ENCODE measurements at regions not wholly inside any gene's neighbourhood (a gene's known extent, or its start where the extent isn't known, plus 50 kb on each side); places are given as distances from the start of the nearest gene placed in this dataset.

DNA sequence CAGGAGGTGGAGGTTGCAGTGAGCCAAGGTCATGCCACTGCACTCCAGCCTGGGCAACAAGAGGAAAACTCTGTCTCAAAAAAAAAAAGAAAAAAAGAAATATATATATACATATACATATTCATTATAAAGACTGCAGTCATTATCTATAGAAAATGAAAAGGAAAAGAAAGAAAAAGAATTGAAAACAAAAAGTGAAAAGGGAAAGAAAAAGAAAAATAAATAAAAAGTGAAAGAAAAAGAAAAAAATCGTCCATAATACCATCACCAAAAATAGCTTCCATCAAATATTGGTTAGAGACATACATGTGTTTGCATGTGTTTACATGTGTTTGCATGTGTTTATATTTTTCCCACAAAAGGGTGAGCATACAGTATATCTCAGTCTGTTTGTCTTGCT is 105.5 kb upstream of the PARD3 start:
- H3K4me1 ChIP-seq: no peaks in the 10 kb centered on the region
- no peak overlapping the region for H3K27ac ChIP-seq
- ATAC-seq (ENCODE audit: low FRiP score in 2 of 2): no peak
- H3K4me3 ChIP-seq: no peak overlapping the region
- peaks cover 3 to 16% (median 9%) of the 10 kb centered on the region in 4 donors for H3K9me3 ChIP-seq
- H3K27me3 ChIP-seq: no peaks in the 10 kb centered on the region
- H3K36me3 ChIP-seq: no peaks in the 10 kb centered on the region
- 77% methylated on average over 1 of the region's 1 CpG for WGBS, 2 donors
- DNase-seq: no peak
- no peak for TF ChIP-seq EP300 (IDR thresholded peaks at IDR 0.05)
- no peak for TF ChIP-seq POLR2A (IDR thresholded peaks at IDR 0.05)

DNA sequence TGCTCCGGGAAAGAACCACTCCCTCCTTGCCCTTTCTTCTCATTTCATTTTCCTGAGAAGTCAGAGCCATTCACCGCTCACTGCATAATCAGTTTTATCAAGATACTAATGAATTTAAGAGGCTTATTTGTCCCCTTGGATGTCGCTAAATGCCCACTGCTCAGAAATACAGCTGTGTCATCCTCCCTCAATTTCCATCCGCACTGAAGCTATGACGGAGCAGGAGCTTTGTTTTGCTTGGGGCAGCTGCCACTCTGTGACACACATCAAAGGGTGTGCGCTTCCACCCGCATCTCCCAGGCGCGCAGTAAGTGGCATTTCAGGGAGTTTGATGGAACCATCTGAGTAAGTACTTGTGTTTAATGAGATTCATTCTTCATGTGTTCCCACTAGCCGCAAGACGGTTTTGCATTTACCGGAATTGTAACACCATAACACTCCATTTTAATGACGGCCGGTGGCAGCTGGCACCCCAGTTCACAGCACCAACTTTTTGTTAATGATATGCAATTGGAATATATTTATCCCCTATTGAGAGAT is 103.8 kb upstream of the PARD3 start:
- no peak for ATAC-seq (ENCODE audit: low FRiP score in 2 of 2)
- WGBS, 2 donors: 75 to 79% methylated on average over 14 of the region's 14 CpGs
- Histone ChIP-seq H3K4me1 (no peaks in the 10 kb centered on the region), H3K27me3 (no peaks in the 10 kb centered on the region), H3K36me3 (no peaks in the 10 kb centered on the region), H3K27ac (no peak overlapping the region), H3K9me3 (peaks cover 0 to 5% (median 0%) of the 10 kb centered on the region in 4 donors), H3K4me3 (no peak overlapping the region)
- no peak for DNase-seq
- TF ChIP-seq EP300 (IDR thresholded peaks at IDR 0.05): no peak

GRCh38 chr10:34918060-34918775 is 103.1 kb upstream of the PARD3 start:
- DNase-seq: no peak
- no peak for ATAC-seq (ENCODE audit: low FRiP score in 2 of 2)
- no peak overlapping the region for H3K4me3 ChIP-seq
- no peaks in the 10 kb centered on the region for H3K4me1 ChIP-seq
- H3K9me3 ChIP-seq: no peaks in the 10 kb centered on the region
- 78% methylated on average over 21 of the region's 21 CpGs for WGBS, 2 donors
- H3K36me3 ChIP-seq: no peaks in the 10 kb centered on the region
- TF ChIP-seq POLR2A (IDR thresholded peaks at IDR 0.05): no peak
- H3K27me3 ChIP-seq: no peaks in the 10 kb centered on the region
- no peak overlapping the region for H3K27ac ChIP-seq

DNA sequence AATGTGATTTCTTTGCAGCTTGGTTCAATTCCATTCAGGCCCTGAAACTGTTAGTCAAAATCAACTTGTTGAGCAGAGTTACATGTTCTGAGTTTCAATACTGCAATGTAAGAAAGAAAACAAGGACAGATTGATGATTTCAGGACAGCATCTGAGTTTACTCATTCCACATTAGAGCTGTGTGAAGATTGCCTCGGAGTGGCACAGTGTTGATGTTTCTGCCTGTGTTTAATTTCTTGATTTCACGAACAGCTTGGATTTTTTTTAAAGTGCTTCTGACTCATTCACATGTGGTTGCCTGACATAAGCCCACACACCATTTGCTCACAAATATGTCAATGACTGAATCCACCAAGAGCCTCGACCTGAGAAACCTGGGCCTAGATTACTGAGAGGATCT is 101.2 kb upstream of the PARD3 start:
- no peak for TF ChIP-seq CTCF (IDR thresholded peaks at IDR 0.05)
- no peak for TF ChIP-seq POLR2AphosphoS5 (IDR thresholded peaks at IDR 0.05)
- no peak for TF ChIP-seq POLR2A (IDR thresholded peaks at IDR 0.05)
- Histone ChIP-seq H3K36me3 (no peaks in the 10 kb centered on the region), H3K9me3 (no peaks in the 10 kb centered on the region), H3K27me3 (no peaks in the 10 kb centered on the region), H3K4me1 (no peaks in the 10 kb centered on the region), H3K27ac (no peak overlapping the region), H3K4me3 (no peak overlapping the region)
- 59 to 64% methylated on average over 3 of the region's 3 CpGs for WGBS, 2 donors
- DNase-seq (no peak), ATAC-seq (ENCODE audit: low FRiP score in 2 of 2) (peak in 1 of 2 donors; percentile 24)

- Histone ChIP-seq H3K4me3 (no peak overlapping the region), H3K27ac (no peak overlapping the region), H3K36me3 (no peaks in the 10 kb centered on the region), H3K4me1 (peaks cover 0 to 4% (median 0%) of the 10 kb centered on the region in 4 donors), H3K9me3 (no peaks in the 10 kb centered on the region), H3K27me3 (no peaks in the 10 kb centered on the region)
- DNase-seq: no peak
- no peak for TF ChIP-seq POLR2A (IDR thresholded peaks at IDR 0.05)
- TF ChIP-seq POLR2AphosphoS5 (IDR thresholded peaks at IDR 0.05): no peak
- TF ChIP-seq CTCF (IDR thresholded peaks at IDR 0.05): no peak
- no peak for TF ChIP-seq EP300 (IDR thresholded peaks at IDR 0.05)
- 89 to 90% methylated on average over 5 of the region's 5 CpGs for WGBS, 2 donors
- no peak for ATAC-seq (ENCODE audit: low FRiP score in 2 of 2)
Measured at GRCh38 chr10:34912771-34913170, 97.7 kb upstream of the PARD3 start.

DNA sequence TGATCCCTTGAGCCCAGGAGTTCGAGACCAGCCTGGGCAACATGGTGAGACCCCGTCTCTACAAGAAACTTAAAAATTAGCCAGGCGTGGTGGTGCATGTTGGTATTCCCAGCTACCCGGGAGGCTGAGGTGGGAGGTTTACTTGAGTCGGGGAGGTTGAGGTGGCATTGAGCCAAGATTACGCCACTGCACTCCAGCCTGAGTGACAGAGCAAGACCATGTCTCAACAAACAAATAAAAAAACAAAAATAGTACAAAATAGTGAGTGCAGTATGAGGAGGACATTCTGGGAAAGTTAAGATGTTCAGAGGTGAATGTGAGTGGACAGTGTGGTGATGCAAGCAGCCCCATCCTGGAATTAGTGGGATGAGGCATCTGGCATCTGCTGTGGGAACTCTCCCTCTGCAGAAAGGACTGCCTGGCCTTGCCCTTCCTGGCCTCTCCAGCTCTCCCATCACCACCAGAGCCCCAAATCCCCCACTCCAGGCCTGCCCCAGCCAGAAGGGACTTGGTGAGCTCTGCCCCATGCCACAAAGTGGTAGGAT is 96.6 kb upstream of the PARD3 start:
- DNase-seq: no peak
- Histone ChIP-seq H3K27ac (no peak overlapping the region), H3K4me1 (peaks cover 0 to 6% (median 0%) of the 10 kb centered on the region in 4 donors), H3K27me3 (no peaks in the 10 kb centered on the region), H3K4me3 (no peak overlapping the region), H3K9me3 (no peaks in the 10 kb centered on the region), H3K36me3 (no peaks in the 10 kb centered on the region)
- WGBS, 2 donors: 86 to 89% methylated on average over 6 of the region's 6 CpGs
- peak in 1 of 2 donors; percentile 49 for ATAC-seq (ENCODE audit: low FRiP score in 2 of 2)
- TF ChIP-seq POLR2AphosphoS5 (IDR thresholded peaks at IDR 0.05) (no peak), EP300 (IDR thresholded peaks at IDR 0.05) (no peak), POLR2A (IDR thresholded peaks at IDR 0.05) (no peak), CTCF (IDR thresholded peaks at IDR 0.05) (no peak)

Measured in upper lobe of left lung (tissue), 6 donors.